Nephron progenitor cell (in vitro differentiated cells): ENCODE measurements at regions not wholly inside any gene's neighbourhood (a gene's known extent, or its start where the extent isn't known, plus 50 kb on each side); places are given as distances from the start of the nearest gene placed in this dataset.
"Not testable (repeated sequence)": the region's sequence is repeated elsewhere in the genome, so short reads cannot be mapped to it uniquely, and the experiment has no call there.

Experiments
- DNase-seq: peaks from one replicate; pipeline ENCODE4 v3.0.0; 2021
- H3K27ac Mint-ChIP-seq: 2 replicates; pipeline ENCODE4 v1.8.0; 2021; ENCODE audit warnings: mild to moderate bottlenecking, moderate library complexity, mixed read lengths
- H3K27me3 Mint-ChIP-seq: 2 replicates; pipeline ENCODE4 v1.8.0; 2021; ENCODE audit warnings: mild to moderate bottlenecking, low read depth, mixed read lengths; ENCODE audit not compliant: poor library complexity
- H3K36me3 Mint-ChIP-seq: 2 replicates; pipeline ENCODE4 v1.8.0; 2021; ENCODE audit warnings: low read depth, mixed read lengths
- H3K4me1 Mint-ChIP-seq: 2 replicates; pipeline ENCODE4 v1.8.0; 2021; ENCODE audit warnings: mixed read lengths
- H3K4me3 Mint-ChIP-seq: 2 replicates; pipeline ENCODE4 v1.8.0; 2021; ENCODE audit warnings: mild to moderate bottlenecking, moderate library complexity, mixed read lengths
- H3K9me3 Mint-ChIP-seq: 2 replicates; pipeline ENCODE4 v1.8.0; 2021; ENCODE audit warnings: mild to moderate bottlenecking, moderate library complexity, mixed read lengths
- CTCF ChIP-seq: fragments of 200-600 bp; sonication (generic); IDR thresholded peaks from 2 replicates; pipeline ENCODE4 v1.5.0; 2021; ENCODE audit warnings: antibody characterized with exemption

GRCh38 chr10:20551761-20552160 lies 345.4 kb downstream of the NEBL start:
- Mint-ChIP-seq H3K9me3 (peaks cover 21% of the 10 kb centered on the region), H3K4me3 (no peak overlapping the region), H3K27ac (no peak overlapping the region), H3K4me1 (no peaks in the 10 kb centered on the region), H3K27me3 (no peaks in the 10 kb centered on the region), H3K36me3 (no peaks in the 10 kb centered on the region)
- DNase-seq = no peak
- TF ChIP-seq CTCF = no peak

- H3K4me1 Mint-ChIP-seq = no peaks in the 10 kb centered on the region
Measured at GRCh38 chr10:20535897-20536881, 360.9 kb downstream of the NEBL start.

GRCh38 chr10:20531241-20531883 lies 365.7 kb downstream of the NEBL start:
- H3K27ac Mint-ChIP-seq, H3K4me1 Mint-ChIP-seq, H3K36me3 Mint-ChIP-seq, DNase-seq, H3K27me3 Mint-ChIP-seq, H3K4me3 Mint-ChIP-seq: not testable (repeated sequence)
- H3K9me3 Mint-ChIP-seq = peaks cover 33% of the 10 kb centered on the region

More at GRCh38 chr10:20535897-20536881, 360.9 kb downstream of the NEBL start:
- peaks cover 10% of the 10 kb centered on the region for H3K36me3 Mint-ChIP-seq
- no peak overlapping the region for H3K4me3 Mint-ChIP-seq
- no peaks in the 10 kb centered on the region for H3K27me3 Mint-ChIP-seq
- peaks cover 33% of the 10 kb centered on the region for H3K9me3 Mint-ChIP-seq
- DNase-seq = no peak
- no peak for TF ChIP-seq CTCF
- H3K27ac Mint-ChIP-seq = no peak overlapping the region

- Mint-ChIP-seq H3K9me3 (no peaks in the 10 kb centered on the region), H3K4me1 (peaks cover 5% of the 10 kb centered on the region), H3K27me3 (no peaks in the 10 kb centered on the region), H3K36me3 (no peaks in the 10 kb centered on the region), H3K27ac (no peak overlapping the region), H3K4me3 (no peak overlapping the region)
- TF ChIP-seq CTCF = no peak
- DNase-seq = no peak
Measured at GRCh38 chr10:20521186-20521585, 375.9 kb downstream of the NEBL start.

- TF ChIP-seq CTCF = no peak
- no peak for DNase-seq
- no peaks in the 10 kb centered on the region for H3K9me3 Mint-ChIP-seq
- H3K27me3 Mint-ChIP-seq = no peaks in the 10 kb centered on the region
- H3K4me1 Mint-ChIP-seq = no peaks in the 10 kb centered on the region
- no peak overlapping the region for H3K4me3 Mint-ChIP-seq
- H3K27ac Mint-ChIP-seq = no peak overlapping the region
- no peaks in the 10 kb centered on the region for H3K36me3 Mint-ChIP-seq
Measured at GRCh38 chr10:20515654-20516053, 381.5 kb downstream of the NEBL start.

GRCh38 chr10:20512631-20513030 lies 384.5 kb downstream of the NEBL start:
- H3K4me3 Mint-ChIP-seq = no peak overlapping the region
- no peak for TF ChIP-seq CTCF
- H3K27me3 Mint-ChIP-seq = no peaks in the 10 kb centered on the region
- H3K27ac Mint-ChIP-seq = no peak overlapping the region
- no peaks in the 10 kb centered on the region for H3K36me3 Mint-ChIP-seq
- H3K4me1 Mint-ChIP-seq = no peaks in the 10 kb centered on the region
- DNase-seq = no peak
- no peaks in the 10 kb centered on the region for H3K9me3 Mint-ChIP-seq
